ENCODE measurements at regions not wholly inside any gene's neighbourhood (a gene's known extent, or its start where the extent isn't known, plus 50 kb on each side); places are given as distances from the start of the nearest gene placed in this dataset.

GRCh38 chr2:422676-423435, 135.0 kb upstream of the ALKAL2 start:
- TF ChIP-seq ZNF8 (CRISPR knock-in tag; IDR thresholded peaks at IDR 0.05): no peak
- no peak for TF ChIP-seq GLIS3 (CRISPR knock-in tag; IDR thresholded peaks at IDR 0.05)
- TF ChIP-seq, protein P1, sequence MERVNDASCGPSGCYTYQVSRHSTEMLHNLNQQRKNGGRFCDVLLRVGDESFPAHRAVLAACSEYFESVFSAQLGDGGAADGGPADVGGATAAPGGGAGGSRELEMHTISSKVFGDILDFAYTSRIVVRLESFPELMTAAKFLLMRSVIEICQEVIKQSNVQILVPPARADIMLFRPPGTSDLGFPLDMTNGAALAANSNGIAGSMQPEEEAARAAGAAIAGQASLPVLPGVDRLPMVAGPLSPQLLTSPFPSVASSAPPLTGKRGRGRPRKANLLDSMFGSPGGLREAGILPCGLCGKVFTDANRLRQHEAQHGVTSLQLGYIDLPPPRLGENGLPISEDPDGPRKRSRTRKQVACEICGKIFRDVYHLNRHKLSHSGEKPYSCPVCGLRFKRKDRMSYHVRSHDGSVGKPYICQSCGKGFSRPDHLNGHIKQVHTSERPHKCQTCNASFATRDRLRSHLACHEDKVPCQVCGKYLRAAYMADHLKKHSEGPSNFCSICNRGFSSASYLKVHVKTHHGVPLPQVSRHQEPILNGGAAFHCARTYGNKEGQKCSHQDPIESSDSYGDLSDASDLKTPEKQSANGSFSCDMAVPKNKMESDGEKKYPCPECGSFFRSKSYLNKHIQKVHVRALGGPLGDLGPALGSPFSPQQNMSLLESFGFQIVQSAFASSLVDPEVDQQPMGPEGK (CRISPR knock-in tag; IDR thresholded peaks at IDR 0.05; ENCODE audit: borderline replicate concordance): no peak
- TF ChIP-seq, protein P2, sequence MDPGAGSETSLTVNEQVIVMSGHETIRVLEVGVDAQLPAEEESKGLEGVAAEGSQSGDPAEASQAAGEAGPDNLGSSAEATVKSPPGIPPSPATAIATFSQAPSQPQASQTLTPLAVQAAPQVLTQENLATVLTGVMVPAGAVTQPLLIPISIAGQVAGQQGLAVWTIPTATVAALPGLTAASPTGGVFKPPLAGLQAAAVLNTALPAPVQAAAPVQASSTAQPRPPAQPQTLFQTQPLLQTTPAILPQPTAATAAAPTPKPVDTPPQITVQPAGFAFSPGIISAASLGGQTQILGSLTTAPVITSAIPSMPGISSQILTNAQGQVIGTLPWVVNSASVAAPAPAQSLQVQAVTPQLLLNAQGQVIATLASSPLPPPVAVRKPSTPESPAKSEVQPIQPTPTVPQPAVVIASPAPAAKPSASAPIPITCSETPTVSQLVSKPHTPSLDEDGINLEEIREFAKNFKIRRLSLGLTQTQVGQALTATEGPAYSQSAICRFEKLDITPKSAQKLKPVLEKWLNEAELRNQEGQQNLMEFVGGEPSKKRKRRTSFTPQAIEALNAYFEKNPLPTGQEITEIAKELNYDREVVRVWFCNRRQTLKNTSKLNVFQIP (CRISPR knock-in tag; IDR thresholded peaks at IDR 0.05; ENCODE audit: borderline replicate concordance, low read depth): no peak
- TF ChIP-seq ZNF565 (CRISPR knock-in tag; conservative IDR thresholded peaks at IDR 0.05; ENCODE audit: low read depth): no peak
- TF ChIP-seq ZNF70 (CRISPR knock-in tag; IDR thresholded peaks at IDR 0.05): no peak
- TF ChIP-seq ZFP30 (CRISPR knock-in tag; IDR thresholded peaks at IDR 0.05): no peak
